Activated T-cell treated with anti-CD3 and anti-CD28 coated beads for 48 hours (primary cell): ENCODE measurements at regions not wholly inside any gene's neighbourhood (a gene's known extent, or its start where the extent isn't known, plus 50 kb on each side); places are given as distances from the start of the nearest gene placed in this dataset.

ENCODE experiments used
- DNase-seq: peaks from one replicate; pipeline ENCODE4 v3.0.0-alpha.2; 2020; ENCODE audit warnings: low read depth

GRCh38 chr16:55042556-55043432 lies 112.1 kb downstream of the IRX5 start:
- DNase-seq, result no peak

DNA sequence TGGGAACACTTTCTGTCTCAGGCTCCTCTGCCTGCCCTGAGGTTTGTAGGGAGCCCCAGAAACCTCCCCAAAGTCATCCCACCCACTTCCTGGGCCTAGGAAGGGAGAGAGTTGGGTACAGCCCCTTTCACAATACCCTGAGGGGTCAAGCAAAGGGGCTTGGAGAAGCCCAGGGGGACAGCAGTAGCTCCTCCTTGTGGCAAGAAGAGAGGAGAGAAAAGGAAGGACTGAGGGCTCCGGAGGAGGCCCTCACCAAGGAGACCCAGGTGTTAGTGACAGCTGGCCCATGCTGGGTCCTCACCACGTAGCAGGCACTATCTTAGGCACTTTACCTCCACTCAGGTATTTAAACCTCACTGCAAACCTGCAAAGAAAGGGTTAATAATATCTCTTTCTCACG lies 112.8 kb downstream of the IRX5 start:
- DNase-seq, result no peak

DNA sequence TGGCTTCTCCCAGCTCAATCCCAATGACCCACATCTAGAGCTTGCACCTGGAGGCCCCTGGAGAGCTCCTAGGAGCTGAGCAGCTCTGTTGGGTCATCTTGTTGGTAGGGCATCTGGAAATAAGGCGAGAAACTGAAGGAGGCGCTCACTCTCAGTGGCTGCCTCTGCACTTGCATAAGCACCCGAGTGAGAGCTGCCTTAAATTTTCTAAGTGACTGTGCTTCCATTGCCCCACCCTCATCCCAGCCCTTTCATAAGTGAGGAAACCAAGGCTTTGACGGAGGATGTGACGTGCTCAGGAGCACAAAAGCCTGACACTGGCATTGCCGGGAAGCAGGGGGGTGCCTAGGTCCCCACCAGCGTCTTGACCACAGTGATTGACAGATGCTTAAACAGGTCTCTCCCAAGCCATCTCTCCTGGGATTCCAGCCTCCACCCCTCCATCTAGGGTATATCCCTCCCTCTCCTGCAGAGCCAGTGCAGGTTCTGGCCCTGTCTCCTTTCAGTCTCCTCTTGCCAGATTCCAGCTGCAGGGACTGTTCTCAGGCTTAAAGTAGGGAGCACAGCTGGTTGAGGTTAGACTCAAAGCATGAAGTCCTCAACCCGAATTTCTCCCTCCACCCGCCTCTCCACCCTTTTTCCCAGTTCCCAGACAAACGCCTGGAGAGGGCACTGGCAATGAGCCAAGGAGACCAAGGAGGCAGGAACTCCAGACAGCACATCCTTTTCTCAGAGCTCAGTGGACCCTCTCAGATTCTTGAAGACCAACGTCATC lies 113.7 kb downstream of the IRX5 start:
- DNase-seq, result no peak

DNA sequence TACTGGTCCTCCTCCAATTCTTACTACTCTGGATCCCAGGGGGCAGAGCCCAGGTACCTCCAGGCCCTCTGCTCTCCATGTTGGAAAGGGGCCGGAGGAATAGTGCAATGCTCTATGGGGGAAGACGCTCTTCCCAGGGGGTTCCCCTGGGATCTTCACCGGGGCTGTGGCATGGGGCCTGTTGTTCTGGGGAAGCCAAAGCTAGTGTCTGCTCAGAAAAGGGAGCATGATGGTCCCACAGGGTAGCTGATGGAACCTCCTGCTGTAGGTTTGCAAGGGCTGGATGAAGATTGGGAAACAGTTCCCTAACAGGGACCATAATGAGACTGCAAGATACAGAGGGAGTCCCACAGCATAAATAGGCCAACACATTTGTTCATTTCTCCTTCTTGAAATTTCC lies 114.7 kb downstream of the IRX5 start:
- no peak for DNase-seq

DNA sequence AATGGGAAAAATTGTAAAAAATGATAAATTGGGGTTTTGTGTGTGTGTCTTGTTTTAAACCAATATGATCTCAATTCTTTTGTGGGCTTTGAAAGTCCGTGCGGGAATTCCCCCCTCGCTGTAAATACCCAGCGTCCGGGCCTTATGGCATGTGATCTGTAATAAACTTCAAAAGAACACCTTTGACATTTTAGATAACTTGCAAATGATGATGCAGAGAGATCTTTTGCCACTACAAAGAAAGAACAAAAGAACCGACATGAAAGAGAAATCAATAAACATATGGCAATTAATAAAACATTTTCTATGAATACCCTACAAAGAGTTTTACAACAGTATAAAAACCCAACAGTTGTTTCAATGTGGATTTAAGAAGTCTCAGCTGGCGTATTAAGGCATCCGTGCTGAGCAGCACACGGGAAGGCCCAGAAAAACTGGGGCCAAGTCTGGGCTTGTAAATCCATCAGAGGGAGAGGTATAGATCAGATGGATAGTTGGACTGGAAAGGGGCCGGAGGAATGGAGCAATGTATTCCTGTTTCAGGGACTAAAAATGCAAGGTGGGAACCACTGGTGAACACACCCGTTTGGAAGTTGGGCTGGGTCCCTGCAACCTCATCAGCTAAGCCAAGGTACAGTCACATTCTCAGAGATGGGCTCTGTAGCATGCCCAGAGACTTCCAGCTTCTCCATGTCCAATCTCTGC lies 115.2 kb downstream of the IRX5 start:
- DNase-seq, result no peak

DNA sequence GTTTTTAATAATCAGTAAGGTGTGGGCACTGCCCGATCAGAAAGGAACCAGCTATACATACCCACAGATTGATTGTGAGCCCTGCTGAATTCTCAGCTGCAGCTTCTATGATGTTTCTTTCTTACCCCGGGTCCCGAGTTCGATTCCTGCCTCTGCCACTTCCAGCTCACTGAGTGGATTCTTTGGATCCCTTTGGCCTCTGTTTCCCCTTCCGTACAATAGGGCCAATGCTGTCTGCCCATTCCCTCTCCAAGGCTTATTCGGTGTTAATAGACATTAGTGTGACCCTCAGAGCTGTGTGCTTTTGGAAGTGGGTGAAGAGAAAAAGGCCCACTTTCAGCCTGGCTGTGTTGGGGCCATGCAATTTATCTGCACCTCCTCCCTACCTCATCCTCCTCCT lies 115.8 kb downstream of the IRX5 start:
- no peak for DNase-seq

DNA sequence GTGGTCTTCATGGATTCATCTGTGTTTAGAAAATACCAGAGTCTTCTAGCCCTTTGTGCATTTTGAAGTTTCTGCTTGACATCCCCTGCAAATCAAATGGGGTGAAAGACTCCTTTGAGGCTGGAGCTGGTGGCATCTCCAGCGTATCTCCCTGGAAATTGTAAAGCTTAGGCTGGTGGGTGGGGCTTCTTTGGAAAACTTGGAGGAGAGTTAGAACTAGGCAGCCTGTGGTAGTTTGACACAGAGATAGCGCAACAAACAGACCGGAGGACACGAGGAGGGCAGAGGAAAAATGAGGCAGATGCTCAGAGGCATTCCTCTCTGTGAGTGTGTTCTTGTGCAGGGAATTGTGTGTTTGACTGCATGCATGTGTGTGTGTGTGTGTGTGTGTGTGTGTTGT lies 116.3 kb downstream of the IRX5 start:
- DNase-seq, result no peak

GRCh38 chr16:55047331-55047730 lies 116.7 kb downstream of the IRX5 start:
- no peak for DNase-seq

DNA sequence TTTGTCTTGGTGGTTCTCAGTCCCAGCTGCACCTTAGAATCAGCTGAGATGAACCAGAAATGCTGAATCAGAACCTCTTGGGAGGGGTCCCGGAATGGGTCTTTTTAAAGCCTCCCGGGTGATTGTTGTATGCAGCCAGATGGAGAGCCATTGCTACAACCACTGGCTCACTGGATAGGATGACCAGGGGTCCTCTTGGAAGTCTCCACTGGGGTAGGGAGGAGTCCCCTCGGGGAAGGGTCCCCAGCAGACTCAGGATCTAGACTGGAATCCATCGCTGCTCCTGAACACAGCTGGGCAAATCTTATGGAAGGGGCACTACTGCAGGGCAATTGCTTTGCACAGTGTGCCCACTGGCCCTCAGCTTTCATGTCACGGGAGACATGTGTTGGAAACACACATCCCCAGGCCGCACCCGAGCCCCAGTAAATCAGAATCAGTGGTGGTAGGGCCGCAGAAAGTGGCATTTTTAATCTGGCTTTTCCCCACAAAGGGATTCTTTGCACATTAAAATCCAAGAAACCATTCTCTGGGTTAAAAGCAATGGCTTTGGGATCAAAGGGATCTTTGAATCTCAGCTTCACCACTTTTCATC lies 117.3 kb downstream of the IRX5 start:
- DNase-seq, result no peak

- no peak for DNase-seq
Observed at GRCh38 chr16:55048745-55049144, 118.1 kb downstream of the IRX5 start.

DNA sequence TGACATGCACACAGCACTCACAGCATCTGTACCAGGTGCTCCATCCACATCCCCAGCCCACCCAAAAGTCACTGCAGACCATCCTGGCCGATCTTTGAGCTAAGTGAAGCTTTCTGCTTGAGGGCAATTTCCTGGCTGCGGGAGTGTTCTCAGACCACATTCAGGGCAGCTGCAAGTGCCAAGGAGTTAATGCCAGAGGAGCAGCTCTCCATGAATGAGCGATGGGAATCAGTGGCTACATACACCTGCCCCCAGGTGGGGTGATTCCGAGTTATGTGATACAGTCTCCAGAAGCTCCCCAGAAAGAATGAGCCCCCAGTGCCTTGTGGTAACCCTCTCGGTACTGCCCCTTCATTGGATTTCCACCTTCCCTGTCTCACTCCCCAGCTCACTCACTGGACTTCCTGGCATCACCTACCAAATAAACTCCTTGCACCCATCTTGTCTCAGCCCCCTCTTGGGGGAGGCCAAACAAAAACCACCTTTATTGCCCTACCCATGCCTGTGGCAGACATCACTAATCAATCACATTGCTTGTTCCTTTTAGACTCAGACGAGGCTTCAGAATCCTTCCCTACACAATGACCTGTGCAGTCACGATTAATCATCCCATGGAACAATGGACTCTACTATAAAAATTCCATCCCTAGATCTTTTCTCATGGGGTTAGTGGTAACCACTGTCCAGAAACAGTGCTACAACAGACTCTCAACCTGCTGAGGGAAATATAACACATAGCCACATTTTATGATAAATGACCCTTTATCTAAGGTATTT lies 121.1 kb downstream of the IRX5 start:
- no peak for DNase-seq

DNA sequence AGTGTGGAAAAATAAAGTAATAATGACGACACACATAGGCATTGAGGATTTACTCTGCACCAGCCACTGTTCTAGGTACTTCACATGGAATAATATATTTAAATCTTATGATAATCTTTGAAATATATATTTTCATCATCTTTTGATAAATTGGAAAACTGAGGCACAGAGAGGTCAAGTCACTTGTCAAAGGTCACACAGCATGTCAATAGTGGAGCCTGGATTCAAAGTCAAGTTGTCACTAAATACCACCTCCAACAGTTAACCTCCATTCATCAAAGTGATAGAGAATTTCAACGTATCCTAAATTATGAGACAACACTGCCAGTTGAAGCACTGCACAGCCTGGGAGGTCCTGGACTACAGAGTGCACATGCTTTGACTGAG lies 121.7 kb downstream of the IRX5 start:
- no peak for DNase-seq

DNA sequence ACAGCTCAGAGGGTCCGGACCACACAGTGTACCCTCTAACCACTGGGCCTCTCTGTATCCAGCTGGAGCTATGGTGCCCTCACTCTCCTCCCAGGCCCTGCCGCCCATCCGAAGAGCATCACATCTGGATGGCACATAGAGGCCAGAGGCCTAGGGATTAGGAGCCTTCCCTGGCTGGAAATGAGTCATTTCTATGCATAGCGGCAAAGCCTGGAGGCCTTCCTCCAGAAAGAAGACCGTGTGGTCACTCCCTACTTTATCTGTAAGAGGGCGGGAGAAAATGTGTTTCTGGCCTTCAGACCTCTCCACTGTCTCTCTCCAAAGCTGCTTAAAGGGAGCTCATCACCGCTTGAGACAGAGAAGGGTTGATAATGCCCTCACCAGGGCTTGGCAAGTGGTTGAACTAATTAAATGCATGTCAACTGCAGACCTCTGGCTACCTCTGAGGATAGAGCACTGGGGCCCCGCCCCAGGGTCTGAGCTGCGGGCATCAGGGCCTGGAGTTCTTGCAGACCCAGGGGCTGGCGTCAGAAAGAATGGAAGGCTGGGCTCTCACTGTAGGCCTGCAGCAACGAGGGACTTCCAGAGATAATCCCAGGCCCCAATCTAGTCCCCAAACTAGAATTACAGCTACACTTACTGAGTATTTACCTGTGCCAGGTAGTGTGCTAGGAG lies 122.2 kb downstream of the IRX5 start:
- no peak for DNase-seq

GRCh38 chr16:55055262-55055661 lies 124.6 kb downstream of the IRX5 start:
- no peak for DNase-seq

DNA sequence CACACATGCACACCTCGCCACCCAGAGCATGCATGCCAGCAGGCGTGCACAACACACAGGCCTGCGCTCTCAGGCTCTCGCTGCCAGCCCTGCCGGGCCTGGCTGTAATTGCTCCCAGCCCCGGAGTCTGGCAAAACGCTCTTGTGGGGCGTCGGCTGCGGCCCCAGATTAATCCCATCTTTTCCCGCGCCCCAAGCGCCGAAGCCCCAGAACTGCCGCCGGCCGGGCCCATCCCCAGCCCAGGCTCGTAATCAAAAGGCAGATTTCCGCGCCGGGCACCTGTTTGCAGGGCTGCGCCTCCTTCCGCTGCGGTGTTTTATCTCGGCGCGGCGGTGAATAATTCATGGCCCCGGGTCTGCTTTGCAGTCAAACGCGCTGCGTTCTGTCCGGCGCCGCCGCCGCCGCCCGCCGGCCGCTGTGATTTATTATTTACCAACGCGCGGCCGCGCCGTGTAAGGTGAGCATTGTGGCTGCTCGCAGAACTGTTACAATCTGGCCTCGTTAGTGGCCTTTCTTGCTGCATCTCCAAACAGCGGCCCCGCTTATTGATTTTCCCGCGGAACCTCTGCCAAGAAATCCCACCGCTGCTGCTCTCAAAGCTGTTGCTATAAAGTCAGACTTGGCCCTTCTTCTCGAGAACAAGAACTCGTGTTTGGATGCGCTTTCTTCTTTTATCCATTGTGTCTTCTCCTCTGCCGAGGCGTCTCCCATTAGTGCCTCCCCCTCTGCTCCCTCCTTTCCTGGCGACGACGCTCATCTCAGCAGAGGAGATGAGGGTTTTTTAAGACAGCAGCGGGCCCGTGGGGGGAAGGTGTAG lies 126.1 kb downstream of the IRX5 start:
- no peak for DNase-seq

DNA sequence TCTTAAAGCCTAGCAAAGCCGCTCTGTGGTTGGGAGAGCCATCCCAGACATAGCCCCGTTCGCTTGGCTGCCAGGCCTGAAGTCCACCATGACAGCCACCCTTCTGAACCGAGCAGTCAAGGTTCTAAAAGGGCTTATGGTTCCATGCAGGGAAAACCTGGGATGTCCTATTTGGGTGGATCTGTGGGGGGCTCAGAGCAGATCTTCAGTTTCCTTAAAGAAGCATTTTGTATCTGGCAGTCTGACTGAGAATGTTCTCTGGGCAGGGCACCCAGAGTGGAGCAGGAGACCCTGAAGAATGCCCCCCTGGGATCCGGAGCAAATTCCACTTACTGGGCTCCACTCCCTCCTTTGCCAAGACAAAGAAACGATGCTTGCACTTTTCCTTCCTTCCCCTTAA lies 127.2 kb downstream of the IRX5 start:
- DNase-seq, result no peak

DNA sequence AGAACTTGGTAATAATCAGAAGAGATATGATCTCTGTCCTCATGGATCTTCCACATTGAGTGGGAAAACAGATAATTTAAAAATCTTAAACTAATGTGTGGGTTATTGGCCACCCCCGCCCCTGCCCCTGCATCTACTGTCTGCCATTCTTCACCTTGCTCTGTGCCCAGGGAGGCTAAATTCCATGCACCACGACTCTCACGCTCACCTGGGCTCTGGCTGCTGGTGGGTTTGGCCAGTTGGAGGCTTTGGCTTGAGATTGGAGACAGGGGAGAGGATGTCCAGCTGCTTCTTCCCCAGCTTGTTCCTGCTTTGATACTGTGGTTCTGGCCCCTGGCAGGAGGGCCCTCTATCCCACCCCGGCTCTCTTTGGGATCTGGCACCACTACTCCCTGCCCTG lies 127.9 kb downstream of the IRX5 start:
- no peak for DNase-seq

DNA sequence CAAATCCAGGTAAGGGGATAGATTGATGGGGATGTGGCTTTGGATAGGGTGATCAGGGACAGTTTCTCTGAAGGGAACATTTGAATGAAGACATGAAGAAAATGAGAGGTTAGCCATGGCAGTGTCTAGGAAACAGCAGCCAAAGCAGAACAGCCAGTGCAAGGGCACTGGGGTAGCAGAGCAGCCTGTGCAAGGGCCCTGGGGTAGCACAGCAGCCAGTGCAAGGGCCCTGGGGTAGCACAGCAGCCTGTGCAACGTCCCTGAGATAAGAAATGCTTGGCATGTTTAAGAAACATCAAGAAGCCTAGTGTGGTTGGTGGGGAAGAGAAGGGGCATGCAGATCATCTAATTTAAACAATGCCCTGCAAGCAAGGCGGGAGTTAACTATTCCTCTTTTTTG lies 128.5 kb downstream of the IRX5 start:
- DNase-seq, result no peak

DNA sequence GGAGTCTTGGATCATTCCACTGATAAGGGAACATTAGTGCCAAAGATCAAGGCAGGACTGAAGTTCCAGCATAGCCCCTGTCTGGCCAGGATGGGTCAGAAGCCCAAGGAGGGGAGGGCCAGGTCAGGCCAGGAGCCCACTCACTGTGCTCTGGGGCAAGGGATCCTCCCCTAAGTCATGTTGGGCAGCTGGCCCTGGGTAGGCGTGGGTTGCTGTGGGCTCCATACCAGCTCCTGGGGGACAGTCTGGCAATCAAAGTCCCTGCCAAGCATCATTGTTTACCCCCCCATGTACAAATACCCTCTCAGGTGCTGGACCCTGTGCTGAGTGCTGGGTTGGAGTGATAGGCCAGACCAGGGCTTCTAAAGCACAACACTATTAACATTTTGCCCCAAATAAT lies 130.5 kb downstream of the IRX5 start:
- DNase-seq, result no peak

DNA sequence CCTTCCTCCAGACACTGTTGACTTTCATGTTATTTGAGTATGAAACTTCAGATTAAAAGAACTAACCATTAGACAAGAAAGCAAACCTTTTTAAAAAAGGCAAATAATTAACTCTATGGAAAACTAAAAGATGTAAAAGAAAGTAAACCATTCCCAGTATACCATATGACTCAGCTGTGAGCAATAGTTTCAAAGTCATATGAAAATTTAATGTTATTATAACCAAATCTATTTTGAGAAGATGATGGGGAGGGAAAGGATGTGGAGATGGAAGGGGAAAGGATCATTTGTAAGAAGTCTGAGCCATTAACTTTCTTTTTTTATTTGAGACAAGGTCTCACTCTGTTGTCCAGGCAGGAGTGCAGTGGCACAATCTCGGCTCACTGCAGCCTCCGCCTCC lies 131.8 kb downstream of the IRX5 start:
- DNase-seq, result no peak
